Testis (tissue), 2 donors: ENCODE measurements at regions not wholly inside any gene's neighbourhood (a gene's known extent, or its start where the extent isn't known, plus 50 kb on each side); places are given as distances from the start of the nearest gene placed in this dataset.

Experiments
- POLR2A ChIP-seq: fragments of 450-650 bp; IDR thresholded peaks from one replicate; pipeline ENCODE4 v1.6.1; 2017; ENCODE audit warnings: antibody characterized with exemption, mild to moderate bottlenecking, moderate library complexity
- TF ChIP-seq, protein P1 (sequence below), 3 experiments: fragments of 450-650 bp in 2 of 3; fragments of 200-600 bp in 1 of 3; sonication (generic) in 1 of 3; IDR thresholded peaks; one replicate each; pipeline ENCODE4 v1.5.1; 2016 to 2019; ENCODE audit warnings: antibody characterized with exemption in 3 of 3, mild to moderate bottlenecking in 2 of 3, moderate library complexity in 1 of 3

DNA sequence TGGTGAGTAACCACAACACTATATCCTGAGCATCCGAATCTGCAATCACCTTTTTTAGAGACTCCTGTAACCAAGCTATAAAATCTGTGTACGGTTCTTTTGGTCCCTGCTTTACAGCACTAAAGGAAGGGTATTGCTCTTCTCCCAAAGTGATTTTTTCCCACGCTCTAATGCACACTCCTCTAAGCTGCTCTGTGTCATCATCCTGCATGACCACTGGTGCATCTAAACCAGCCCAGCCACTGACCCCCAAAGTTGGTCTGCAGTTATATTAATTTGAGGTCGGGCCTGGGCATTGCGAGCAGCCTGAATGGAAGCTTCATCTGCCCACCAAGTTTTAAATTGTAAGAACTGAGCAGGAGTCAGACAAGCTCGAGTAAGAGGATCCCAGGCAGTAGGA, 480.0 kb downstream of the PTPRU start:
- no peak for TF ChIP-seq POLR2A
- TF ChIP-seq, protein P1, sequence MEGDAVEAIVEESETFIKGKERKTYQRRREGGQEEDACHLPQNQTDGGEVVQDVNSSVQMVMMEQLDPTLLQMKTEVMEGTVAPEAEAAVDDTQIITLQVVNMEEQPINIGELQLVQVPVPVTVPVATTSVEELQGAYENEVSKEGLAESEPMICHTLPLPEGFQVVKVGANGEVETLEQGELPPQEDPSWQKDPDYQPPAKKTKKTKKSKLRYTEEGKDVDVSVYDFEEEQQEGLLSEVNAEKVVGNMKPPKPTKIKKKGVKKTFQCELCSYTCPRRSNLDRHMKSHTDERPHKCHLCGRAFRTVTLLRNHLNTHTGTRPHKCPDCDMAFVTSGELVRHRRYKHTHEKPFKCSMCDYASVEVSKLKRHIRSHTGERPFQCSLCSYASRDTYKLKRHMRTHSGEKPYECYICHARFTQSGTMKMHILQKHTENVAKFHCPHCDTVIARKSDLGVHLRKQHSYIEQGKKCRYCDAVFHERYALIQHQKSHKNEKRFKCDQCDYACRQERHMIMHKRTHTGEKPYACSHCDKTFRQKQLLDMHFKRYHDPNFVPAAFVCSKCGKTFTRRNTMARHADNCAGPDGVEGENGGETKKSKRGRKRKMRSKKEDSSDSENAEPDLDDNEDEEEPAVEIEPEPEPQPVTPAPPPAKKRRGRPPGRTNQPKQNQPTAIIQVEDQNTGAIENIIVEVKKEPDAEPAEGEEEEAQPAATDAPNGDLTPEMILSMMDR (IDR thresholded peaks at IDR 0.05) = no peak
